Activated gamma-delta T cell (primary cell): ENCODE measurements at regions not wholly inside any gene's neighbourhood (a gene's known extent, or its start where the extent isn't known, plus 50 kb on each side); places are given as distances from the start of the nearest gene placed in this dataset.

Source experiments
- DNase-seq: peaks from one replicate; lab custom pipeline; 2025; lab: John Stamatoyannopoulos, UW

- DNase-seq, result no peak
Observed at GRCh38 chr5:124061663-124062062, 549.7 kb downstream of the CSNK1G3 start.

- DNase-seq, result no peak
Observed at GRCh38 chr5:124061068-124061430, 549.1 kb downstream of the CSNK1G3 start.

- DNase-seq, result no peak
Observed at GRCh38 chr5:124060413-124061067, 548.6 kb downstream of the CSNK1G3 start.

- DNase-seq, result no peak
Observed at GRCh38 chr5:124060011-124060410, 548.0 kb downstream of the CSNK1G3 start.

- DNase-seq, result no peak
Observed at GRCh38 chr5:124059200-124059599, 547.2 kb downstream of the CSNK1G3 start.

GRCh38 chr5:124057724-124058231 lies 545.8 kb downstream of the CSNK1G3 start:
- DNase-seq, result no peak

- DNase-seq, result no peak
Observed at GRCh38 chr5:124056991-124057723, 545.2 kb downstream of the CSNK1G3 start.

GRCh38 chr5:124056326-124056990 lies 544.5 kb downstream of the CSNK1G3 start:
- no peak for DNase-seq

- no peak for DNase-seq
Observed at GRCh38 chr5:124055751-124056150, 543.8 kb downstream of the CSNK1G3 start.

- DNase-seq, result no peak
Observed at GRCh38 chr5:124054564-124054963, 542.6 kb downstream of the CSNK1G3 start.

GRCh38 chr5:124053340-124053739 lies 541.4 kb downstream of the CSNK1G3 start:
- no peak for DNase-seq

GRCh38 chr5:124052201-124052600 lies 540.2 kb downstream of the CSNK1G3 start:
- DNase-seq, result no peak

GRCh38 chr5:124050120-124050770 lies 538.3 kb downstream of the CSNK1G3 start:
- no peak for DNase-seq

GRCh38 chr5:124045412-124045811 lies 533.4 kb downstream of the CSNK1G3 start:
- DNase-seq, result no peak

GRCh38 chr5:124044613-124045012 lies 532.6 kb downstream of the CSNK1G3 start:
- no peak for DNase-seq

GRCh38 chr5:124043456-124043855 lies 531.5 kb downstream of the CSNK1G3 start:
- DNase-seq, result no peak

GRCh38 chr5:124040799-124041198 lies 528.8 kb downstream of the CSNK1G3 start:
- no peak for DNase-seq

- DNase-seq, result no peak
Observed at GRCh38 chr5:124039410-124039809, 527.4 kb downstream of the CSNK1G3 start.

GRCh38 chr5:124036786-124037185 lies 524.8 kb downstream of the CSNK1G3 start:
- no peak for DNase-seq

- no peak for DNase-seq
Observed at GRCh38 chr5:124034963-124035362, 523.0 kb downstream of the CSNK1G3 start.

- no peak for DNase-seq
Observed at GRCh38 chr5:124034083-124034700, 522.2 kb downstream of the CSNK1G3 start.

GRCh38 chr5:124030043-124030491 lies 518.1 kb downstream of the CSNK1G3 start:
- no peak for DNase-seq
